Osteoblast (primary cell): ENCODE measurements at regions not wholly inside any gene's neighbourhood (a gene's known extent, or its start where the extent isn't known, plus 50 kb on each side); places are given as distances from the start of the nearest gene placed in this dataset.

Experiments
- DNase-seq: peaks from one replicate; pipeline ENCODE4 v3.0.0; 2011; ENCODE audit warnings: low spot score, mixed read lengths; ENCODE audit not compliant: insufficient read length; ENCODE audit errors: missing footprints
- H2AFZ ChIP-seq: 2 replicates; pipeline ENCODE4 v1.6.0; 2011; ENCODE audit warnings: mild to moderate bottlenecking, low read length
- H3K27ac ChIP-seq: 2 replicates; pipeline ENCODE4 v1.5.1; 2011; ENCODE audit warnings: mild to moderate bottlenecking, low read depth, low read length, moderate library complexity
- H3K27me3 ChIP-seq: 2 replicates; pipeline ENCODE4 v1.6.0; 2012; ENCODE audit warnings: mild to moderate bottlenecking, control low read depth, inconsistent platforms, low read length, moderate library complexity; ENCODE audit not compliant: insufficient read depth
- H3K36me3 ChIP-seq: 2 replicates; pipeline ENCODE4 v1.5.1; 2011; ENCODE audit warnings: mild to moderate bottlenecking, low read length, control low read depth, moderate library complexity; ENCODE audit not compliant: insufficient read depth
- H3K4me1 ChIP-seq: 2 replicates; pipeline ENCODE4 v1.5.1; 2011; ENCODE audit warnings: mild to moderate bottlenecking, low read length, control low read depth, moderate library complexity; ENCODE audit not compliant: insufficient read depth
- H3K4me2 ChIP-seq: 2 replicates; pipeline ENCODE4 v1.6.0; 2011; ENCODE audit warnings: mild to moderate bottlenecking, low read length; ENCODE audit not compliant: insufficient read depth
- H3K4me3 ChIP-seq: fragments of 200-600 bp; sonication (generic); 3 replicates; pipeline ENCODE4 v1.5.1; 2012; ENCODE audit warnings: mild to moderate bottlenecking, low read length, inconsistent platforms; ENCODE audit not compliant: insufficient read depth
- H3K79me2 ChIP-seq: 2 replicates; pipeline ENCODE4 v1.6.0; 2012; ENCODE audit warnings: mild to moderate bottlenecking, low read length, control low read depth, inconsistent platforms; ENCODE audit not compliant: insufficient read depth
- H3K9me3 ChIP-seq: 2 replicates; pipeline ENCODE4 v1.5.1; 2011; ENCODE audit warnings: low read depth, low read length, control low read depth
- H4K20me1 ChIP-seq: 2 replicates; pipeline ENCODE4 v1.6.0; 2012; ENCODE audit warnings: mild to moderate bottlenecking, low read length, control low read depth; ENCODE audit not compliant: insufficient read depth
- TF ChIP-seq, protein P1 (sequence below): IDR thresholded peaks from 2 replicates; pipeline ENCODE4 v1.5.1; 2011; ENCODE audit warnings: mild to moderate bottlenecking, low read depth, low read length, moderate library complexity; ENCODE audit errors: extremely low read depth

GRCh38 chrX:40318801-40319200 is 221.0 kb upstream of the BCOR start:
- DNase-seq = no peak
- H3K27me3 ChIP-seq = peaks cover 29% of the 10 kb centered on the region
- H3K27ac ChIP-seq = no peak overlapping the region
- H3K36me3 ChIP-seq = no peaks in the 10 kb centered on the region
- no peak overlapping the region for H3K4me2 ChIP-seq
- no peaks in the 10 kb centered on the region for H3K79me2 ChIP-seq
- H2AFZ ChIP-seq = no peak overlapping the region
- H3K4me1 ChIP-seq = no peaks in the 10 kb centered on the region
- H4K20me1 ChIP-seq = no peaks in the 10 kb centered on the region
- peaks cover 6% of the 10 kb centered on the region for H3K9me3 ChIP-seq
- TF ChIP-seq, protein P1, sequence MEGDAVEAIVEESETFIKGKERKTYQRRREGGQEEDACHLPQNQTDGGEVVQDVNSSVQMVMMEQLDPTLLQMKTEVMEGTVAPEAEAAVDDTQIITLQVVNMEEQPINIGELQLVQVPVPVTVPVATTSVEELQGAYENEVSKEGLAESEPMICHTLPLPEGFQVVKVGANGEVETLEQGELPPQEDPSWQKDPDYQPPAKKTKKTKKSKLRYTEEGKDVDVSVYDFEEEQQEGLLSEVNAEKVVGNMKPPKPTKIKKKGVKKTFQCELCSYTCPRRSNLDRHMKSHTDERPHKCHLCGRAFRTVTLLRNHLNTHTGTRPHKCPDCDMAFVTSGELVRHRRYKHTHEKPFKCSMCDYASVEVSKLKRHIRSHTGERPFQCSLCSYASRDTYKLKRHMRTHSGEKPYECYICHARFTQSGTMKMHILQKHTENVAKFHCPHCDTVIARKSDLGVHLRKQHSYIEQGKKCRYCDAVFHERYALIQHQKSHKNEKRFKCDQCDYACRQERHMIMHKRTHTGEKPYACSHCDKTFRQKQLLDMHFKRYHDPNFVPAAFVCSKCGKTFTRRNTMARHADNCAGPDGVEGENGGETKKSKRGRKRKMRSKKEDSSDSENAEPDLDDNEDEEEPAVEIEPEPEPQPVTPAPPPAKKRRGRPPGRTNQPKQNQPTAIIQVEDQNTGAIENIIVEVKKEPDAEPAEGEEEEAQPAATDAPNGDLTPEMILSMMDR = no peak
- no peak overlapping the region for H3K4me3 ChIP-seq

GRCh38 chrX:40318076-40318475 is 220.3 kb upstream of the BCOR start:
- Histone ChIP-seq H4K20me1 (no peaks in the 10 kb centered on the region), H3K4me1 (no peaks in the 10 kb centered on the region), H3K4me3 (no peak overlapping the region), H3K27me3 (peaks cover 31% of the 10 kb centered on the region), H3K9me3 (peaks cover 6% of the 10 kb centered on the region), H3K79me2 (no peaks in the 10 kb centered on the region), H3K27ac (no peak overlapping the region), H2AFZ (no peak overlapping the region), H3K36me3 (no peaks in the 10 kb centered on the region), H3K4me2 (no peak overlapping the region)
- TF ChIP-seq, protein P1 = no peak
- no peak for DNase-seq

DNA sequence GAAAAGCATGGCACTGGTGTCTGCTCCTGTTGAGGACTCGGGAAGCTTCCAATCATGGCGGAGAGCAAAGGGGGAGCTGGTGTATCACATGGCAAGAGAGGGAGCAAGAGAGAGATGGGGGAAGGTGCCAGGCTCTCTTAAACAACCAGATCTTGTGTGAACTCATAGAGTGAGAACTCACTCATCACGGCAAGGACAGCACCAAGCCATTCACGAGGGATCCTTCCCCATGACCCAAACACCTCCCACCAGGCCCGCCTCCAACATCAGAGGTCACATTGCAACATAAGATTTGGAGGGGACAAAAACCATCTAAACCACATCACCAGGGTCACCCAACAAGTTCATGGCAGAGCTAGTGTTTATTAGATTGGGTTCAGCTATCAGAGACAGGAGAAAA is 218.7 kb upstream of the BCOR start:
- no peak overlapping the region for H2AFZ ChIP-seq
- TF ChIP-seq, protein P1 = no peak

DNA sequence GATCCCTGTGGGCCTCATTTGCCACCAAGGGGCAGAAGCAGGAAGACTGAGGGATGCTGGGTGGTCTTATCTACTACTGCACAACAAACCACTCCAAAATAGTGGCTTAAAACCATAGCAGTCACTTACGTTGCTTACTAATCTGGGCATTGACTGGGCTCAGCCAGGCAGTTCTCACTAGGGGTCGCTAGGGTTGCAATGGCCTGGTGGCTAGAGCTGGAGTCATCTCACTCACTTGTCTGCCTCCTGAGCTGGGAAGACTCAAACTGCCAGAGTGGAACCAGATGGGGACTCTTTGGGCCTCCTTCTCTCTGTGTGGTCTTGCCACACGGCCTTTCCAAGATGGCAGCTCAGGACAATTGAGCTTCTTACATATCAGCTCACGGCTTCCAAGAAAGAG is 216.3 kb upstream of the BCOR start:
- Histone ChIP-seq H3K27me3 (peaks cover 31% of the 10 kb centered on the region), H4K20me1 (no peaks in the 10 kb centered on the region), H3K36me3 (no peaks in the 10 kb centered on the region), H3K4me1 (no peaks in the 10 kb centered on the region), H3K4me2 (no peak overlapping the region), H2AFZ (no peak overlapping the region), H3K27ac (no peak overlapping the region), H3K79me2 (no peaks in the 10 kb centered on the region), H3K4me3 (no peak overlapping the region), H3K9me3 (peaks cover 6% of the 10 kb centered on the region)
- TF ChIP-seq, protein P1 = peak; percentile 16
- no peak for DNase-seq

More for the DNA sequence above, 218.7 kb upstream of the BCOR start:
- DNase-seq = no peak
- Histone ChIP-seq H3K4me1 (no peaks in the 10 kb centered on the region), H3K9me3 (peaks cover 6% of the 10 kb centered on the region), H3K27me3 (peaks cover 27% of the 10 kb centered on the region), H3K36me3 (no peaks in the 10 kb centered on the region), H3K4me2 (no peak overlapping the region), H3K4me3 (no peak overlapping the region), H3K27ac (no peak overlapping the region), H4K20me1 (no peaks in the 10 kb centered on the region), H3K79me2 (no peaks in the 10 kb centered on the region)
